ENCODE measurements at regions not wholly inside any gene's neighbourhood (a gene's known extent, or its start where the extent isn't known, plus 50 kb on each side); places are given as distances from the start of the nearest gene placed in this dataset.

DNA sequence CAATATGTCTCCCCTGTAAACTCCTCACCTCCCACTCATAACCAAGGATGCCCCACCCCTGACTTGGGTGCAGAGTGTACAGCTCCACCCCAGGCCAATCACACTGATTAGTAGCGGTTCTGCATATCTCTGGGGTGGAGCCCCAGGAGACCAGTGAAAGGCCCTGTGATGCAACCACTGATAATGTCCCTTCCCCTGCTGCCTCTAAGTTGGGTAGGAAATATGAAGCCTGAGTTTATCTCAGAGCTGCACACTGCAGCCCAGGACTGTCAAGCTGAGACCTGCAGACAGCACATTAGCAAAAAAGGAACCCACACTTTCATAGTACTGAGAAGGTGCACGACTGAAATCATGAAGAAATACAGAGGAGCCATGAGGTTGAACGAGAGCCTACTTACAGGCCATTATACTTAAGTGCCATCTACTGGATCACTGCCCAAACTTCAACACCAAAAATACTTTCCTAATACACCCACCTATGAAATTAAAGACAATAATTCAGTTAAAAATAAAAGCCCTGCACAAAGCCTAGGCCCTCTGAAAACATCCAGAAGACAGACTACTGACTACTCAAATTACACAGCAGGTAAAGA lies 455.4 kb upstream of the LRRTM4 start:
- no peaks in the 10 kb centered on the region for H3K4me1 ChIP-seq (ENCODE audit: control insufficient read depth in 5 of 5, insufficient read depth in 5 of 5, low read length in 5 of 5)
- H3K9ac ChIP-seq (ENCODE audit: low read length in 5 of 5) = no peak overlapping the region
- H3K27ac ChIP-seq (ENCODE audit: low read depth, low read length) = no peak overlapping the region

DNA sequence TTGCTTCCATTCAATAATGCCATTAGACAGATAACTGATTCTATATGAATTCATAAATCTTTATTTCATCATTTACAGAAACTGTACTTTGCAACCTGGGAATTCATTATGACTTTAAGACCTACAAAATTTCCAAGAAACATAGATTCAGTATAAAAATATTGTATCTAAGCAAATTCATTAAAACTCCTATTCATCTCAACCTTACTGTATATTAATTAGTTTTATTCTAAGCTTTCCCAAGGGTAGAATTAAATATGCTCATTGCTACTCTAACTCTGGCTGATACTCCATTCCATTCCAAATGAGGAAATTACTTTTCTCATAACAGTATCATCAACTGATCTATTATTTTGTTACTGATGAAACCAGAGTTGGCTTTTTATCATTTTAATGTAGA lies 473.0 kb upstream of the LRRTM4 start:
- H3K4me1 ChIP-seq (ENCODE audit: control insufficient read depth in 5 of 5, insufficient read depth in 5 of 5, low read length in 5 of 5) = no peaks in the 10 kb centered on the region

More for the DNA sequence above, 455.4 kb upstream of the LRRTM4 start:
- H3K36me3 ChIP-seq (ENCODE audit: control insufficient read depth in 5 of 5, insufficient read depth in 5 of 5, low read length in 5 of 5) = no peaks in the 10 kb centered on the region
- H3K9me3 ChIP-seq (ENCODE audit: control insufficient read depth in 5 of 5, low read length in 5 of 5) = peaks cover 0 to 10% (median 9%) of the 10 kb centered on the region in 5 donors
- H3K4me3 ChIP-seq (ENCODE audit: low read depth in 1 of 5, low read length in 5 of 5) = no peak overlapping the region
- H3K27me3 ChIP-seq (ENCODE audit: control insufficient read depth in 5 of 5, insufficient read depth in 4 of 5, low read length in 5 of 5) = no peaks in the 10 kb centered on the region

DNA sequence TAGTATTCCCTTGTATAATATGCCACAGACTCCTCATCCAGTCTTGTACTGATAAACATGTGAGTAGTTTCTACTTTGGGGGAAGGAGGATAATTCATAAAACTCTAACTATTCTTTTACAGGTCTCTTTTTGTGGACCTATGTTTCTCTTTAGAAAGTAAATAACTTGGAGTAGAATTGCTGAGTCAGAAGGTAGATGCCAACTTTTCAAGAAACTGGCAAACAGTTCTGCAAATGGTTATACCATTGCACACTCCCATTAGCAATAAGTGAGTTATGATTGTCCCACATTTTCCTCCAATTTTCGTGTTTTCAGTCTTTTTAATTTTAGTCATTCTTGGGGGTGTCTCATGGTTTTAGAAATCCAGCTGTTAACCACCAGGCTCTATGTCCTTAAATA lies 477.2 kb upstream of the LRRTM4 start:
- no peak overlapping the region for H3K9ac ChIP-seq (ENCODE audit: low read length in 5 of 5)
- H3K27ac ChIP-seq (ENCODE audit: low read depth, low read length) = no peak overlapping the region
- H3K9me3 ChIP-seq (ENCODE audit: control insufficient read depth in 5 of 5, low read length in 5 of 5) = peaks cover 0 to 1% (median 0%) of the 10 kb centered on the region in 5 donors
- H3K4me3 ChIP-seq (ENCODE audit: low read depth in 1 of 5, low read length in 5 of 5) = no peak overlapping the region
- H3K4me1 ChIP-seq (ENCODE audit: control insufficient read depth in 5 of 5, insufficient read depth in 5 of 5, low read length in 5 of 5) = no peaks in the 10 kb centered on the region
- H3K36me3 ChIP-seq (ENCODE audit: control insufficient read depth in 5 of 5, insufficient read depth in 5 of 5, low read length in 5 of 5) = no peaks in the 10 kb centered on the region
- H3K27me3 ChIP-seq (ENCODE audit: control insufficient read depth in 5 of 5, insufficient read depth in 4 of 5, low read length in 5 of 5) = no peaks in the 10 kb centered on the region

More for the DNA sequence above, 473.0 kb upstream of the LRRTM4 start:
- Histone ChIP-seq H3K9ac (ENCODE audit: low read length in 5 of 5) (no peak overlapping the region), H3K27ac (ENCODE audit: low read depth, low read length) (no peak overlapping the region), H3K4me3 (ENCODE audit: low read depth in 1 of 5, low read length in 5 of 5) (no peak overlapping the region), H3K36me3 (ENCODE audit: control insufficient read depth in 5 of 5, insufficient read depth in 5 of 5, low read length in 5 of 5) (no peaks in the 10 kb centered on the region), H3K9me3 (ENCODE audit: control insufficient read depth in 5 of 5, low read length in 5 of 5) (no peaks in the 10 kb centered on the region), H3K27me3 (ENCODE audit: control insufficient read depth in 5 of 5, insufficient read depth in 4 of 5, low read length in 5 of 5) (no peaks in the 10 kb centered on the region)

DNA sequence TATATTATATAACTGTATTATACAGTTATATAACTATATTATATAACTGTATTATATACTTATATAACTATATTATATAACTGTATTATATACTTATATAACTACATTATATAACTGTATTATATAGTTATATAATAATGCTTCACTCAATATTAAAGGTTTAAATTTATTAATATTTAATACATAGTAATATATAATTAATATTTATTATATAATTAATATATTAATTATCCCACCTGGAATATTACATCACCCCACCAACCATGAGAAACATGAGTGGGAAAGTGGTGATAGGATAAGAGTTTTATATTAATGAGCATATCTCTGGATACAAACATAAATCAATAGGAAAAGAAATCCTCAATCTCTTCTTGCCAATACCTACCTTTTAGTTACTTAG lies 487.1 kb upstream of the LRRTM4 start:
- Histone ChIP-seq H3K36me3 (ENCODE audit: control insufficient read depth in 5 of 5, insufficient read depth in 5 of 5, low read length in 5 of 5) (no peaks in the 10 kb centered on the region), H3K27ac (ENCODE audit: low read depth, low read length) (no peak overlapping the region), H3K9ac (ENCODE audit: low read length in 5 of 5) (no peak overlapping the region), H3K9me3 (ENCODE audit: control insufficient read depth in 5 of 5, low read length in 5 of 5) (peaks cover 0 to 4% (median 2%) of the 10 kb centered on the region in 5 donors), H3K4me3 (ENCODE audit: low read depth in 1 of 5, low read length in 5 of 5) (no peak overlapping the region), H3K4me1 (ENCODE audit: control insufficient read depth in 5 of 5, insufficient read depth in 5 of 5, low read length in 5 of 5) (no peaks in the 10 kb centered on the region), H3K27me3 (ENCODE audit: control insufficient read depth in 5 of 5, insufficient read depth in 4 of 5, low read length in 5 of 5) (no peaks in the 10 kb centered on the region)

DNA sequence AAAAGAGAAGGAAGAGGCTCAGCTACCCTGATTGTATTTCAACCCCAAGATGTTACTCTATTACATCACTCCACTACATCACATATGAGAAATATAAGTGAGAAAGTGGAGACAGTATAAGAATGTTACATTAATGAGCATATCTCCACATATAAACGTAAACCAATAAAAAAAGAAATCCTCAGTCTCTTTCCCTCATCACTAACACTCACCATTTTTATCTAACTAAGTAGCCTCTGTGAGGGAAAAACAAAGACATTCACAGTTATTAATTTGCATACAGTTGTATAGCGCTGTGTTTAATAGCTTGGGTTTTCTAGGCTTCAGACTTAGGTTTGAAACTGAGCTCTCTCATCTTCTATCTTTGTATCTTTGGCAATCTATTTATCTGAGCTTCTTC lies 489.1 kb upstream of the LRRTM4 start:
- H3K27me3 ChIP-seq (ENCODE audit: control insufficient read depth in 5 of 5, insufficient read depth in 4 of 5, low read length in 5 of 5) = no peaks in the 10 kb centered on the region
- H3K27ac ChIP-seq (ENCODE audit: low read depth, low read length) = no peak overlapping the region
- no peak overlapping the region for H3K9ac ChIP-seq (ENCODE audit: low read length in 5 of 5)
- no peak overlapping the region for H3K4me3 ChIP-seq (ENCODE audit: low read depth in 1 of 5, low read length in 5 of 5)
- H3K4me1 ChIP-seq (ENCODE audit: control insufficient read depth in 5 of 5, insufficient read depth in 5 of 5, low read length in 5 of 5) = no peaks in the 10 kb centered on the region
- H3K36me3 ChIP-seq (ENCODE audit: control insufficient read depth in 5 of 5, insufficient read depth in 5 of 5, low read length in 5 of 5) = no peaks in the 10 kb centered on the region
- H3K9me3 ChIP-seq (ENCODE audit: control insufficient read depth in 5 of 5, low read length in 5 of 5) = peaks cover 0 to 3% (median 0%) of the 10 kb centered on the region in 5 donors

DNA sequence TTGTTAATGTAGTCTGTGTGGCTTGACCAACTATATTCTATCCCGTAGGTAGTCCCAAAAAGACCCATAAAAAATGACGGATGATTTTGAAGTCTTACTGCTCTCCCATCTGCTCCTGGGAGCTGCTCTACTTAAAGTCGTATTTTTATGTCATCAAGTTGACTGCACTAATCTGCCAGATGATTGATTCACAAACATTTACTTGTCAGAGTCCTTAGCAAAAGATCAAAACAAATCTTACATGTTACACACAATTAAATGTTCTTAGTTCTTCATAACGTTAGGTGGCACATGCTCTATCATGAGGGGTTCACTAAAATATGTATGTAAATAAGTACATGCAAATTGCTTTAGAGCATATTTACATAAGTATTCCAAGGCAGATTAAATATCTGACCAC lies 498.3 kb upstream of the LRRTM4 start:
- no peak overlapping the region for H3K9ac ChIP-seq (ENCODE audit: low read length in 5 of 5)

DNA sequence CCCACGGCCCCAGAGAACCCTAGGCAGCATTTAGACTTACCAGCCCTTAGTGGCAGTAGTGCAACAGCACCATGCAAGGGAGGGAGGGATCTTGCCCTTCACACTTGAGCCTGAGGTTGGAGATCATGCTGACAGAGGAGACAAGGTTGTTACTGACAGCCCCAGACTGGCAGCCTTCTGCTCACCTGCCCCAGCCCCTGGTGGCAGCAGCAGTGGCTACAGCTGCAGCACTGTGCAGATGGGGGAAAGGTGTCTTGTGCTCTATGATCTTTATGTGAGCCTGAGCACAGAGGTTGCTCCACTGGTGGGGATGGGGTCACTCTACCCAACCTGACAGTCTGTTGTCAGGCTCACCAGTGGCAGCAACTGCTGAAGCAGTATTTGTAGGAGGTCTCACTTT lies 501.2 kb upstream of the LRRTM4 start:
- no peak overlapping the region for H3K4me3 ChIP-seq (ENCODE audit: low read depth in 1 of 5, low read length in 5 of 5)
- no peaks in the 10 kb centered on the region for H3K36me3 ChIP-seq (ENCODE audit: control insufficient read depth in 5 of 5, insufficient read depth in 5 of 5, low read length in 5 of 5)

More for the DNA sequence above, 498.3 kb upstream of the LRRTM4 start:
- Histone ChIP-seq H3K27ac (ENCODE audit: low read depth, low read length) (no peak overlapping the region), H3K36me3 (ENCODE audit: control insufficient read depth in 5 of 5, insufficient read depth in 5 of 5, low read length in 5 of 5) (no peaks in the 10 kb centered on the region), H3K4me1 (ENCODE audit: control insufficient read depth in 5 of 5, insufficient read depth in 5 of 5, low read length in 5 of 5) (no peaks in the 10 kb centered on the region), H3K27me3 (ENCODE audit: control insufficient read depth in 5 of 5, insufficient read depth in 4 of 5, low read length in 5 of 5) (no peaks in the 10 kb centered on the region), H3K4me3 (ENCODE audit: low read depth in 1 of 5, low read length in 5 of 5) (no peak overlapping the region), H3K9me3 (ENCODE audit: control insufficient read depth in 5 of 5, low read length in 5 of 5) (peaks cover 0 to 5% (median 0%) of the 10 kb centered on the region in 5 donors)

DNA sequence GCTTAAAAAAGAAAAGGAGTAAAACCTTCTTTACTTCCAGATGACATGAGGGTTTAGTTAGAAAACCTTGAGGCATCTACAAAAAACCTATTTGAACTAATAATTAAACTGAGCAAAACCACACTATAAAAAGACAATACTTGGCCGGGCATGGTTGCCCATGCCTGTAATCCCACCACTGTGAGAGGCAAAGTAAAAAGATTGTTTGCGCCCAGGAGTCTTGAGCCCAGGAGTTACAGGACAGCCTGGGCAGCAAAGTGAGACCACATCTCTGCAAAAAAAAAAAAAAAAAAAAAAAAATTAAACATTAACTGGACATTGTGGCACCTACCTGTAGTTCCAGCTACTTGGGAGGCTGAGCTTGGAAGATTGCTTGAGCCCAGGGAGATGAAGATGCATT lies 502.8 kb upstream of the LRRTM4 start:
- no peaks in the 10 kb centered on the region for H3K36me3 ChIP-seq (ENCODE audit: control insufficient read depth in 5 of 5, insufficient read depth in 5 of 5, low read length in 5 of 5)
- peaks cover 2 to 18% (median 10%) of the 10 kb centered on the region in 5 donors for H3K9me3 ChIP-seq (ENCODE audit: control insufficient read depth in 5 of 5, low read length in 5 of 5)
- H3K27me3 ChIP-seq (ENCODE audit: control insufficient read depth in 5 of 5, insufficient read depth in 4 of 5, low read length in 5 of 5) = no peaks in the 10 kb centered on the region
- H3K4me1 ChIP-seq (ENCODE audit: control insufficient read depth in 5 of 5, insufficient read depth in 5 of 5, low read length in 5 of 5) = no peaks in the 10 kb centered on the region
- H3K9ac ChIP-seq (ENCODE audit: low read length in 5 of 5) = no peak overlapping the region
- H3K4me3 ChIP-seq (ENCODE audit: low read depth in 1 of 5, low read length in 5 of 5) = no peak overlapping the region
- H3K27ac ChIP-seq (ENCODE audit: low read depth, low read length) = no peak overlapping the region

More for the DNA sequence above, 501.2 kb upstream of the LRRTM4 start:
- Histone ChIP-seq H3K9me3 (ENCODE audit: control insufficient read depth in 5 of 5, low read length in 5 of 5) (peaks cover 0 to 5% (median 0%) of the 10 kb centered on the region in 5 donors), H3K9ac (ENCODE audit: low read length in 5 of 5) (no peak overlapping the region), H3K27ac (ENCODE audit: low read depth, low read length) (no peak overlapping the region), H3K27me3 (ENCODE audit: control insufficient read depth in 5 of 5, insufficient read depth in 4 of 5, low read length in 5 of 5) (no peaks in the 10 kb centered on the region), H3K4me1 (ENCODE audit: control insufficient read depth in 5 of 5, insufficient read depth in 5 of 5, low read length in 5 of 5) (no peaks in the 10 kb centered on the region)

DNA sequence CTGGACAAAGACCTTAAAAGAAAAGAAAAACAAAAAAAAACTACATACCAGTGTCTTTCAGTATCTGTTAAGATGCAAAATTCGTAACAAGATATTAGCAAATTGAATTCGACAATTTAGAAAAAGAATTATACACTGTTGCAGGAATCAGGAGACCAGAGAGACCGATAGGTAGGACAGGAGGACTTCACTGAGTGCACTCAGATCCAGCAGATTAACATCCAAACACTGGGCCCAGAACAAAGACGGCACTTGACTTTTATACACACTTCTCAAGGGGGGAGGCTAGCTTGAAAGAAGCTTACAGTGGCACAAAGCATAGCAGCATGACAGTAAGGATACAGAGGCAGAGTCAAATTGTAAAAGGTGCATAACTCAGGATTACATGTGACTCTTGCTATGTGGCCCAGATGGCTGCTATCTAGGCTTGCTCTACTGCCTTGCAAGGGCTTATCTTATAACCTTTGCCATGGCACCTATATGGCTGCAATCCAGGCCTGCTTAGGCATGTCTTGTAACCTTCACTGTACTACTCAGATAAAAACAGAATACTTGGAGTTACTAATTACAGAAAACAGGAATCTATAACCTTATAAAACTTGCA lies 507.3 kb upstream of the LRRTM4 start:
- Histone ChIP-seq H3K9me3 (ENCODE audit: control insufficient read depth in 5 of 5, low read length in 5 of 5) (peaks cover 2 to 18% (median 14%) of the 10 kb centered on the region in 5 donors), H3K4me1 (ENCODE audit: control insufficient read depth in 5 of 5, insufficient read depth in 5 of 5, low read length in 5 of 5) (no peaks in the 10 kb centered on the region), H3K36me3 (ENCODE audit: control insufficient read depth in 5 of 5, insufficient read depth in 5 of 5, low read length in 5 of 5) (no peaks in the 10 kb centered on the region), H3K27ac (ENCODE audit: low read depth, low read length) (no peak overlapping the region), H3K4me3 (ENCODE audit: low read depth in 1 of 5, low read length in 5 of 5) (peak overlapping the region in 1 of 5 donors; percentile 1), H3K27me3 (ENCODE audit: control insufficient read depth in 5 of 5, insufficient read depth in 4 of 5, low read length in 5 of 5) (no peaks in the 10 kb centered on the region), H3K9ac (ENCODE audit: low read length in 5 of 5) (no peak overlapping the region)

DNA sequence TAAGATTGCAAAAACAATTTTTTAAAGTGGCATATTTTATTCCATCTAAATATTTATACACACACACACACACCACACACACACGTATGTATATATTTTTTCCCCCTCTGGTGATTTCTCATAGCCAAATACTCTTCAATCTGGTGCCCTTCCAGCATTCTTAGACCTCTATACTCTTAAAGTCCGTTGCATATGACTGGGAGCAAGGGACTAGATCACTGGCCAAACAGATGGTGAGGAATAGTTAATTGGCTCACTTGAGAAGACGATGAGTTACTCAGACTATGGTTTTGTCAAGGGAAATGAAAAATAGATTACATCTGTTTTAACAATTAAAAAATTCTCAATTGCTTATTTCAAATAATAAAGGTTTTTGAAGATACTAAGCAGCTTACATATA lies 512.5 kb upstream of the LRRTM4 start:
- H3K4me1 ChIP-seq (ENCODE audit: control insufficient read depth in 5 of 5, insufficient read depth in 5 of 5, low read length in 5 of 5) = no peaks in the 10 kb centered on the region
- peaks cover 0 to 11% (median 7%) of the 10 kb centered on the region in 5 donors for H3K9me3 ChIP-seq (ENCODE audit: control insufficient read depth in 5 of 5, low read length in 5 of 5)
- H3K27ac ChIP-seq (ENCODE audit: low read depth, low read length) = no peak overlapping the region
- H3K9ac ChIP-seq (ENCODE audit: low read length in 5 of 5) = no peak overlapping the region
- H3K36me3 ChIP-seq (ENCODE audit: control insufficient read depth in 5 of 5, insufficient read depth in 5 of 5, low read length in 5 of 5) = no peaks in the 10 kb centered on the region
- H3K27me3 ChIP-seq (ENCODE audit: control insufficient read depth in 5 of 5, insufficient read depth in 4 of 5, low read length in 5 of 5) = no peaks in the 10 kb centered on the region
- no peak overlapping the region for H3K4me3 ChIP-seq (ENCODE audit: low read depth in 1 of 5, low read length in 5 of 5)

Measured in subcutaneous abdominal adipose tissue (tissue), 5 donors.